ENCODE measurements at regions not wholly inside any gene's neighbourhood (a gene's known extent, or its start where the extent isn't known, plus 50 kb on each side); places are given as distances from the start of the nearest gene placed in this dataset.
"Not testable (repeated sequence)": the region's sequence is repeated elsewhere in the genome, so short reads cannot be mapped to it uniquely, and the experiment has no call there.

GRCh38 chr2:190592831-190593230, 56.1 kb upstream of the NAB1 start:
- no peak overlapping the region for H3K9ac ChIP-seq (ENCODE audit: insufficient read depth in 1 of 2, low read depth in 2 of 2, low read length in 2 of 2)
- no peak overlapping the region for H3K27ac ChIP-seq (ENCODE audit: extremely low read depth, low read depth, low read length)
- H3K4me2 ChIP-seq (ENCODE audit: insufficient read depth, low read length): no peak overlapping the region
- no peak overlapping the region for H3K4me3 ChIP-seq
- 82% methylated on average over 3 of the region's 3 CpGs for WGBS (ENCODE audit: insufficient coverage, low coverage, missing lambda C conversion rate)
- CTCF ChIA-PET (ENCODE audit: low intra/inter-chr PET ratio): no interaction called here
- H4K20me1 ChIP-seq (replicated peaks; ENCODE audit: control insufficient read depth, insufficient read depth, low read length): no peaks in the 10 kb centered on the region
- no peaks in the 10 kb centered on the region for H3K27me3 ChIP-seq (ENCODE audit: control insufficient read depth in 2 of 2, insufficient read depth in 2 of 2, low read length in 2 of 2)
- in situ Hi-C loops (cut with MboI) (no loop called here), intact Hi-C loops (cut with micrococcal nuclease) (no loop called here)
- peaks cover 0 to 8% of the 10 kb centered on the region in 2 experiments; a peak in 2 of 5 replicates for H3K4me1 ChIP-seq (replicated peaks in 1 of 2; ENCODE audit: control insufficient read depth in 2 of 2, insufficient read depth in 2 of 2, low read length in 2 of 2)
- DNase-seq (ENCODE audit: extremely low read depth in 1 of 4, low spot score in 3 of 4) (no peak), FAIRE-seq (no peak), ATAC-seq (no peak)
- H3K9me3 ChIP-seq (replicated peaks; ENCODE audit: control insufficient read depth, insufficient read depth, low read depth, low read length): no peaks in the 10 kb centered on the region
- no peaks in the 10 kb centered on the region for H3K9me1 ChIP-seq (ENCODE audit: control insufficient read depth, insufficient read depth, low read length)
- TF ChIP-seq ZNF707 (CRISPR knock-in tag; conservative IDR thresholded peaks at IDR 0.05) (no peak), ZNF431 (CRISPR knock-in tag; IDR thresholded peaks at IDR 0.05) (no peak), CAMTA2 (CRISPR knock-in tag; conservative IDR thresholded peaks at IDR 0.05) (no peak), ZNF583 (CRISPR knock-in tag; IDR thresholded peaks at IDR 0.05) (no peak)
- BruUV-seq (replicated peaks): no TSS peak
- no peaks in the 10 kb centered on the region for H3K79me2 ChIP-seq (ENCODE audit: control insufficient read depth, insufficient read depth, low read length)
- no peak overlapping the region for H2AFZ ChIP-seq (ENCODE audit: low read depth, low read length)
- H3K36me3 ChIP-seq (ENCODE audit: control insufficient read depth, insufficient read depth, low read length): no peaks in the 10 kb centered on the region
- POLR2A ChIA-PET: interaction anchor here (0.6 kb wide), 1 partner anchor 26 kb away, joined by 3 read pairs; no protein-coding TSS in a partner anchor

- H2AFZ ChIP-seq (ENCODE audit: low read depth, low read length); CTCF ChIA-PET (ENCODE audit: low intra/inter-chr PET ratio); FAIRE-seq; H3K9ac ChIP-seq (ENCODE audit: insufficient read depth in 1 of 2, low read depth in 2 of 2, low read length in 2 of 2); intact Hi-C loops (cut with micrococcal nuclease); POLR2A ChIA-PET; H3K4me3 ChIP-seq; H3K9me1 ChIP-seq (ENCODE audit: control insufficient read depth, insufficient read depth, low read length); BruUV-seq (replicated peaks); H3K4me1 ChIP-seq (replicated peaks in 1 of 2; ENCODE audit: control insufficient read depth in 2 of 2, insufficient read depth in 2 of 2, low read length in 2 of 2); H3K36me3 ChIP-seq (ENCODE audit: control insufficient read depth, insufficient read depth, low read length); DNase-seq (ENCODE audit: extremely low read depth in 1 of 4, low spot score in 3 of 4); ATAC-seq; H3K79me2 ChIP-seq (ENCODE audit: control insufficient read depth, insufficient read depth, low read length); in situ Hi-C loops (cut with MboI); H3K27ac ChIP-seq (ENCODE audit: extremely low read depth, low read depth, low read length); H3K27me3 ChIP-seq (ENCODE audit: control insufficient read depth in 2 of 2, insufficient read depth in 2 of 2, low read length in 2 of 2); H3K4me2 ChIP-seq (ENCODE audit: insufficient read depth, low read length); H4K20me1 ChIP-seq (replicated peaks; ENCODE audit: control insufficient read depth, insufficient read depth, low read length); H3K9me3 ChIP-seq (replicated peaks; ENCODE audit: control insufficient read depth, insufficient read depth, low read depth, low read length): not testable (repeated sequence)
- TF ChIP-seq KDM1A (IDR thresholded peaks at IDR 0.05) (peak in 1 of 2 experiments; percentile 42; a peak in 1 of 4 replicates), ZNF146 (CRISPR knock-in tag; IDR thresholded peaks at IDR 0.05; ENCODE audit: unreplicated experiment) (peak; percentile 92), BCOR (IDR thresholded peaks at IDR 0.05) (peak; percentile 65), RBM25 (IDR thresholded peaks at IDR 0.05; ENCODE audit: low read depth, low read length, severe bottlenecking) (peak; percentile 10)
- 20% methylated on average over 1 of the region's 1 CpG for WGBS (ENCODE audit: insufficient coverage, low coverage, missing lambda C conversion rate)
These were observed 53.0 kb upstream of the NAB1 start for GRCh38 chr2:190595879-190596278.
